ENCODE measurements at regions not wholly inside any gene's neighbourhood (a gene's known extent, or its start where the extent isn't known, plus 50 kb on each side); places are given as distances from the start of the nearest gene placed in this dataset.

DNA sequence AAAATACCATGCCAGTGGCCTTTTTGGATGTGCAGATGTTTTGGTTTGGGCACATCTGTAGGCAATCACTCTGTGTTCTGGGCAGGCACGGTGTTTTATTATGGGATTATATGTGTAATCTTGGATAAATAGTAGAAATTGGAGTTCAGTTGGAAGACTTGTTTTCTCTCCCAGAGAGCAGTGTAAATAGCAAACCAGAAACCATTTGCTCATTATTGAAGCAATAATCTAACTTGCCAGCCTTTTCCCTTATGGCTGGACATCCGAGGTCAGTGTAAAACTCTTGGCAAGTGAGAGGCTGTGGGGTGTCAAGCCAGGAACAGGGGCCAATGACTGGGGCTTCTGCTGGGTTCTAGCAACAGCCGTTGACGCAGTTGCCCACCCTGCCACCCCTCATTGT is 69.9 kb downstream of the IRX3 start:
- DNase-seq: no peak
- TF ChIP-seq, protein P1, sequence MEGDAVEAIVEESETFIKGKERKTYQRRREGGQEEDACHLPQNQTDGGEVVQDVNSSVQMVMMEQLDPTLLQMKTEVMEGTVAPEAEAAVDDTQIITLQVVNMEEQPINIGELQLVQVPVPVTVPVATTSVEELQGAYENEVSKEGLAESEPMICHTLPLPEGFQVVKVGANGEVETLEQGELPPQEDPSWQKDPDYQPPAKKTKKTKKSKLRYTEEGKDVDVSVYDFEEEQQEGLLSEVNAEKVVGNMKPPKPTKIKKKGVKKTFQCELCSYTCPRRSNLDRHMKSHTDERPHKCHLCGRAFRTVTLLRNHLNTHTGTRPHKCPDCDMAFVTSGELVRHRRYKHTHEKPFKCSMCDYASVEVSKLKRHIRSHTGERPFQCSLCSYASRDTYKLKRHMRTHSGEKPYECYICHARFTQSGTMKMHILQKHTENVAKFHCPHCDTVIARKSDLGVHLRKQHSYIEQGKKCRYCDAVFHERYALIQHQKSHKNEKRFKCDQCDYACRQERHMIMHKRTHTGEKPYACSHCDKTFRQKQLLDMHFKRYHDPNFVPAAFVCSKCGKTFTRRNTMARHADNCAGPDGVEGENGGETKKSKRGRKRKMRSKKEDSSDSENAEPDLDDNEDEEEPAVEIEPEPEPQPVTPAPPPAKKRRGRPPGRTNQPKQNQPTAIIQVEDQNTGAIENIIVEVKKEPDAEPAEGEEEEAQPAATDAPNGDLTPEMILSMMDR (IDR thresholded peaks at IDR 0.05): no peak
- Histone ChIP-seq H3K36me3 (ENCODE audit: low read depth) (no peaks in the 10 kb centered on the region), H3K4me1 (ENCODE audit: low read depth) (no peaks in the 10 kb centered on the region), H3K4me3 (no peak overlapping the region), H3K9me3 (no peaks in the 10 kb centered on the region)
- intact Hi-C loops (cut with DNase I, micrococcal nuclease): no loop called here
- no peak for ATAC-seq

- no peak overlapping the region for H3K4me3 ChIP-seq
- no peaks in the 10 kb centered on the region for H3K9me3 ChIP-seq
- TF ChIP-seq, protein P1 (IDR thresholded peaks at IDR 0.05): no peak
- DNase-seq: peak in 1 of 3 donors; percentile 7
- no peak for ATAC-seq
- intact Hi-C loops (cut with DNase I, micrococcal nuclease): no loop called here
- H3K36me3 ChIP-seq (ENCODE audit: low read depth): no peaks in the 10 kb centered on the region
- H3K4me1 ChIP-seq (ENCODE audit: low read depth): no peaks in the 10 kb centered on the region
Measured at GRCh38 chr16:54216268-54216667, 70.3 kb downstream of the IRX3 start.

DNA sequence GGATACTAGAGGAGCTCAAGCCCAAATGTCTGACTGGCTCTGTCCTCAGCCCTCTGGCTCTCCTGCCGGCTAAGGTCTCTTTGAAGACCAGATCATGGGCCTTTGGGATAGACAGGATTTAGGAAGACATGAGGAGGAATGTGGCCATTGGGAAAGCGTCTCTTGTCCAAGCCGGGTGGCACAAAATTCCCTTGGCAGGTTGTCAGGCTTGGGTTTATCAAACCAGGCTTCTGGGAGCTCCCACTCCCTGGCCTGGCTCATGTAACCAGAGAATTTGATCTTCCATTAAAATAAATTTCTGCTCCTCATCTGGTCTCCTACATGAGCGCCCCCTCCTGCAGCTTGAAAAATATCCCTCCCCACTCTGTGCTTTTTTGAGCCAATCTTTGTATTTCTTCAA is 71.1 kb downstream of the IRX3 start:
- no peak for ATAC-seq
- no peaks in the 10 kb centered on the region for H3K36me3 ChIP-seq (ENCODE audit: low read depth)
- no peak for DNase-seq
- intact Hi-C loops (cut with DNase I, micrococcal nuclease): no loop called here
- no peaks in the 10 kb centered on the region for H3K4me1 ChIP-seq (ENCODE audit: low read depth)
- H3K9me3 ChIP-seq: no peaks in the 10 kb centered on the region
- no peak overlapping the region for H3K4me3 ChIP-seq
- TF ChIP-seq, protein P1 (IDR thresholded peaks at IDR 0.05): no peak

- no peak overlapping the region for H3K4me3 ChIP-seq
- no peak for ATAC-seq
- H3K4me1 ChIP-seq (ENCODE audit: low read depth): no peaks in the 10 kb centered on the region
- intact Hi-C loops (cut with DNase I, micrococcal nuclease): no loop called here
- H3K36me3 ChIP-seq (ENCODE audit: low read depth): no peaks in the 10 kb centered on the region
- H3K9me3 ChIP-seq: no peaks in the 10 kb centered on the region
- TF ChIP-seq, protein P1 (IDR thresholded peaks at IDR 0.05): no peak
- DNase-seq: no peak
Measured at GRCh38 chr16:54213322-54213721, 73.3 kb downstream of the IRX3 start.

GRCh38 chr16:54212893-54213292 is 73.7 kb downstream of the IRX3 start:
- TF ChIP-seq, protein P1 (IDR thresholded peaks at IDR 0.05): no peak
- intact Hi-C loops (cut with DNase I, micrococcal nuclease): no loop called here
- no peak for DNase-seq
- Histone ChIP-seq H3K4me1 (ENCODE audit: low read depth) (no peaks in the 10 kb centered on the region), H3K9me3 (no peaks in the 10 kb centered on the region), H3K4me3 (no peak overlapping the region), H3K36me3 (ENCODE audit: low read depth) (no peaks in the 10 kb centered on the region)
- ATAC-seq: no peak

GRCh38 chr16:54211203-54211602 is 75.4 kb downstream of the IRX3 start:
- no peaks in the 10 kb centered on the region for H3K4me1 ChIP-seq (ENCODE audit: low read depth)
- DNase-seq (no peak), ATAC-seq (no peak)
- TF ChIP-seq, protein P1 (IDR thresholded peaks at IDR 0.05): no peak
- H3K4me3 ChIP-seq: no peak overlapping the region
- H3K36me3 ChIP-seq (ENCODE audit: low read depth): no peaks in the 10 kb centered on the region
- H3K9me3 ChIP-seq: no peaks in the 10 kb centered on the region
- intact Hi-C loops (cut with DNase I, micrococcal nuclease): no loop called here
